GM23338 (cell line): ENCODE measurements at regions not wholly inside any gene's neighbourhood (a gene's known extent, or its start where the extent isn't known, plus 50 kb on each side); places are given as distances from the start of the nearest gene placed in this dataset.
A peak's percentile ranks its signal among the peaks of the same experiment; 100 is the strongest.

Experiments used
- ATAC-seq: fragments of 200-7000 bp; cut with Tn5 transposase; 3 replicates; pipeline ENCODE4 v1.9.1; 2020
- DNase-seq: peaks from one replicate; pipeline ENCODE4 v3.0.0-alpha.2; 2015; ENCODE audit warnings: low spot score
- H2AFZ ChIP-seq: fragments of 200-600 bp; sonication (generic); 2 replicates; pipeline ENCODE4 v1.8.0; 2016; ENCODE audit warnings: antibody characterized with exemption, mild to moderate bottlenecking, moderate library complexity
- H3F3A ChIP-seq: fragments of 200-600 bp; sonication (generic); replicated peaks from 2 replicates; pipeline ENCODE4 v1.8.0; 2017; ENCODE audit warnings: antibody characterized with exemption, mixed run types, low read depth
- H3K27ac ChIP-seq: fragments of 200-600 bp; sonication (generic); 2 replicates; pipeline ENCODE4 v1.6.1; 2016; ENCODE audit warnings: low read depth
- H3K27me3 ChIP-seq: fragments of 200-600 bp; sonication (generic); 2 replicates; pipeline ENCODE4 v1.8.0; 2016; ENCODE audit warnings: mild to moderate bottlenecking, mixed run types, moderate library complexity; ENCODE audit not compliant: insufficient read depth
- H3K36me3 ChIP-seq: fragments of 200-600 bp; sonication (generic); 2 replicates; pipeline ENCODE4 v1.8.0; 2016; ENCODE audit warnings: mild to moderate bottlenecking; ENCODE audit not compliant: insufficient read depth
- H3K4me1 ChIP-seq: fragments of 200-600 bp; sonication (generic); 2 replicates; pipeline ENCODE4 v1.8.0; 2016; ENCODE audit warnings: mild to moderate bottlenecking, moderate library complexity; ENCODE audit not compliant: insufficient read depth
- H3K4me2 ChIP-seq: fragments of 200-600 bp; sonication (generic); 2 replicates; pipeline ENCODE4 v1.7.1; 2017; ENCODE audit warnings: mixed run types
- H3K4me3 ChIP-seq: fragments of 200-600 bp; sonication (generic); 2 replicates; pipeline ENCODE4 v1.6.1; 2016; ENCODE audit warnings: mixed run types
- H3K79me2 ChIP-seq: fragments of 200-600 bp; sonication (generic); replicated peaks from 2 replicates; pipeline ENCODE4 v1.8.0; 2017; ENCODE audit warnings: mild to moderate bottlenecking; ENCODE audit not compliant: insufficient read depth
- H3K9me2 ChIP-seq: fragments of 200-600 bp; sonication (generic); 2 replicates; pipeline ENCODE4 v1.8.0; 2017; ENCODE audit not compliant: insufficient read depth
- H4K20me1 ChIP-seq: fragments of 200-600 bp; sonication (generic); replicated peaks from 2 replicates; pipeline ENCODE4 v1.8.0; 2017; ENCODE audit warnings: mild to moderate bottlenecking; ENCODE audit not compliant: insufficient read depth
- H3K27ac Mint-ChIP-seq: 2 replicates; pipeline ENCODE4 v1.8.0; 2020; ENCODE audit warnings: inconsistent platforms, mild to moderate bottlenecking, moderate library complexity, mixed read lengths
- H3K27me3 Mint-ChIP-seq: 3 replicates; pipeline ENCODE4 v1.8.0; 2022; ENCODE audit warnings: low read depth, mild to moderate bottlenecking, moderate library complexity, mixed read lengths, inconsistent platforms; ENCODE audit not compliant: insufficient read depth, poor library complexity
- H3K36me3 Mint-ChIP-seq: 3 replicates; pipeline ENCODE4 v1.8.0; 2021; ENCODE audit warnings: low read depth, mild to moderate bottlenecking, inconsistent platforms, moderate library complexity, mixed read lengths
- H3K4me1 Mint-ChIP-seq: 3 replicates; pipeline ENCODE4 v1.8.0; 2020; ENCODE audit warnings: mild to moderate bottlenecking, inconsistent platforms, mixed read lengths
- H3K4me3 Mint-ChIP-seq: 3 replicates; pipeline ENCODE4 v1.8.0; 2021; ENCODE audit warnings: moderate library complexity, mild to moderate bottlenecking, inconsistent platforms, mixed read lengths
- H3K9me3 Mint-ChIP-seq: 3 replicates; pipeline ENCODE4 v1.8.0; 2020; ENCODE audit warnings: moderate library complexity, mild to moderate bottlenecking, inconsistent platforms, mixed read lengths
- CREB1 ChIP-seq: fragments of 250-450 bp; sonication (Bioruptor Pico); IDR thresholded peaks from 2 replicates; pipeline ENCODE4 v1.5.0; 2020; ENCODE audit warnings: low read depth, mild to moderate bottlenecking, moderate library complexity
- POLR2AphosphoS5 ChIP-seq: IDR thresholded peaks from 2 replicates; pipeline ENCODE4 v1.6.1; 2016; ENCODE audit warnings: antibody characterized with exemption, low read depth
- STAT1 ChIP-seq: IDR thresholded peaks from one replicate; pipeline ENCODE4 v1.6.1; 2016; ENCODE audit warnings: antibody characterized with exemption; ENCODE audit not compliant: unreplicated experiment
- ZNF462 ChIP-seq: fragments of 250-450 bp; sonication (Bioruptor Pico); IDR thresholded peaks from 2 replicates; pipeline ENCODE4 v1.5.0; 2020; ENCODE audit warnings: mild to moderate bottlenecking, moderate library complexity
- TF ChIP-seq, protein P1 (sequence below), 2 experiments: fragments of 200-600 bp in 1 of 2; sonication (generic) in 1 of 2; conservative IDR thresholded peaks; 2 replicates each; pipeline versions ENCODE4 v1.5.1 to v1.6.1; 2016 to 2017; ENCODE audit warnings: antibody characterized with exemption in 2 of 2, low read depth in 2 of 2, mild to moderate bottlenecking in 2 of 2, moderate library complexity in 1 of 2

DNA sequence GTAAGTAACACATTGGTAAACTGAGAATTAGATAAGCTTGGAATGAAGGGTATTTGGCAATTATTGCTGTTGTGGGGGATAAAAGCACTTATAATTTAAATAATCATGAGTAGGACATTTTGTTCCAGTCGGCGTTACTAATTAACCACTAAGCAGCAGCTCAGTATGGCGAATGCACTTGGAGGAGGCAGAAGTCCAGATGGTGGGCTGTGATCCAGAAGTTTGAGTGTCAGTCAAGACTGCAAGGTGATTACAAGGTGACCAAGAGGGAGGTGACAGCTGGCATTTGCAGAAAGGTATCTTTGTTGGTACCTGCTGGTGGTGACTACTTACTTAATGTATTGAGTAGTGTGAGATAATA, 643.6 kb upstream of the FAM98A start (continued):
- TF ChIP-seq, protein P1, sequence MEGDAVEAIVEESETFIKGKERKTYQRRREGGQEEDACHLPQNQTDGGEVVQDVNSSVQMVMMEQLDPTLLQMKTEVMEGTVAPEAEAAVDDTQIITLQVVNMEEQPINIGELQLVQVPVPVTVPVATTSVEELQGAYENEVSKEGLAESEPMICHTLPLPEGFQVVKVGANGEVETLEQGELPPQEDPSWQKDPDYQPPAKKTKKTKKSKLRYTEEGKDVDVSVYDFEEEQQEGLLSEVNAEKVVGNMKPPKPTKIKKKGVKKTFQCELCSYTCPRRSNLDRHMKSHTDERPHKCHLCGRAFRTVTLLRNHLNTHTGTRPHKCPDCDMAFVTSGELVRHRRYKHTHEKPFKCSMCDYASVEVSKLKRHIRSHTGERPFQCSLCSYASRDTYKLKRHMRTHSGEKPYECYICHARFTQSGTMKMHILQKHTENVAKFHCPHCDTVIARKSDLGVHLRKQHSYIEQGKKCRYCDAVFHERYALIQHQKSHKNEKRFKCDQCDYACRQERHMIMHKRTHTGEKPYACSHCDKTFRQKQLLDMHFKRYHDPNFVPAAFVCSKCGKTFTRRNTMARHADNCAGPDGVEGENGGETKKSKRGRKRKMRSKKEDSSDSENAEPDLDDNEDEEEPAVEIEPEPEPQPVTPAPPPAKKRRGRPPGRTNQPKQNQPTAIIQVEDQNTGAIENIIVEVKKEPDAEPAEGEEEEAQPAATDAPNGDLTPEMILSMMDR (conservative IDR thresholded peaks at IDR 0.05; ENCODE audit: low read depth in 2 of 2) = no peak
- TF ChIP-seq STAT1 (no peak), CREB1 (CRISPR knock-in tag) (no peak)

- no peaks in the 10 kb centered on the region for H4K20me1 ChIP-seq
- no peak overlapping the region for H3K27ac ChIP-seq
- no peak overlapping the region for H3K4me2 ChIP-seq
- no peaks in the 10 kb centered on the region for H3K27me3 Mint-ChIP-seq
- H3K4me1 Mint-ChIP-seq = peaks cover 11% of the 10 kb centered on the region; the same call in 2 of the 3 replicates
- H3K27ac Mint-ChIP-seq = no peak overlapping the region
- no peak overlapping the region for H3K4me3 Mint-ChIP-seq
- H3K4me3 ChIP-seq = no peak overlapping the region
- peaks cover 18% of the 10 kb centered on the region for H3K9me3 Mint-ChIP-seq
- DNase-seq = no peak
- H3K36me3 Mint-ChIP-seq = peaks cover 9% of the 10 kb centered on the region; the same call in 1 of the 3 replicates
- H3K4me1 ChIP-seq = no peaks in the 10 kb centered on the region
- H3K36me3 ChIP-seq = no peaks in the 10 kb centered on the region
- peaks cover 12% of the 10 kb centered on the region for H3K9me2 ChIP-seq
- H3F3A ChIP-seq = no peaks in the 10 kb centered on the region
- no peaks in the 10 kb centered on the region for H3K79me2 ChIP-seq
- no peaks in the 10 kb centered on the region for H3K27me3 ChIP-seq
- TF ChIP-seq ZNF462 (CRISPR knock-in tag) = no peak
- TF ChIP-seq POLR2AphosphoS5 = no peak
- H2AFZ ChIP-seq = no peak overlapping the region
- peak; percentile 55 for ATAC-seq
These were observed 643.0 kb upstream of the FAM98A start for GRCh38 chr2:34241905-34242762.
